ENCODE measurements at regions not wholly inside any gene's neighbourhood (a gene's known extent, or its start where the extent isn't known, plus 50 kb on each side); places are given as distances from the start of the nearest gene placed in this dataset.

GRCh38 chr14:37819155-37820015 lies 224.0 kb downstream of the TTC6 start:
- 63% methylated on average over 8 of the region's 8 CpGs for WGBS (ENCODE audit: low lambda C conversion rate)
- DNase-seq (ENCODE audit: low spot score) (peak; percentile 97), FAIRE-seq (no peak), ATAC-seq (peak; percentile 76)
- H2AFZ ChIP-seq (ENCODE audit: low read length) = no peak overlapping the region
- 0 out of 2 replicates have a peak overlapping the region, but pooled peaks have one; percentile 6 for H3K4me2 ChIP-seq (ENCODE audit: low read depth, low read length)
- ChIA-PET POLR2A (interaction anchor here (1.0 to 2.2 kb wide), 4 partner anchors 9 to 52 kb away, joined by 3 to 13 read pairs (median 4); no protein-coding TSS in a partner anchor), CTCF (ENCODE audit: low intra/inter-chr PET ratio, low total read pairs) (interaction anchor here (1.6 kb wide), 1 partner anchor 55 kb away, joined by 5 read pairs; no protein-coding TSS in a partner anchor)
- no peaks in the 10 kb centered on the region for H3K27me3 ChIP-seq (ENCODE audit: control insufficient read depth in 1 of 2, insufficient read depth in 2 of 2, low read length in 2 of 2)
- BruUV-seq (replicated peaks) = no TSS peak
- peaks cover 44% of the 10 kb centered on the region for H3K4me1 ChIP-seq (ENCODE audit: insufficient read depth, low read length)
- intact Hi-C loops (cut with micrococcal nuclease; ENCODE audit: unreplicated experiment) (loop anchor here (1.0 to 2.0 kb wide), 2 partner anchors 29 to 46 kb away; no protein-coding TSS in a partner anchor), in situ Hi-C loops (cut with HindIII; ENCODE audit: extremely low pct_ligation_motif_present, low pct_unique_long_range_greater_than_20kb) (no loop called here)
- H3K36me3 ChIP-seq (replicated peaks in 1 of 2; ENCODE audit: control insufficient read depth in 1 of 2, insufficient read depth in 2 of 2, low read length in 2 of 2) = no peaks in the 10 kb centered on the region
- H3K9ac ChIP-seq (ENCODE audit: insufficient read depth, low read depth, low read length) = peak overlapping the region; percentile 45
- H4K20me1 ChIP-seq (ENCODE audit: insufficient read depth, low read length) = no peaks in the 10 kb centered on the region
- H3K9me3 ChIP-seq (ENCODE audit: low read length) = no peaks in the 10 kb centered on the region
- no peak overlapping the region for H3K4me3 ChIP-seq (replicated peaks in 1 of 3; ENCODE audit: insufficient read depth in 1 of 3, low read depth in 2 of 3, low read length in 3 of 3)
- H3K27ac ChIP-seq (ENCODE audit: extremely low read length, insufficient read depth, low read length) = peak overlapping the region; percentile 73
- H3K79me2 ChIP-seq (ENCODE audit: insufficient read depth, low read length) = no peaks in the 10 kb centered on the region
- no peak for TF ChIP-seq RFXAP (CRISPR knock-in tag; IDR thresholded peaks at IDR 0.05; ENCODE audit: borderline replicate concordance)
- peak; percentile 84 for TF ChIP-seq NCOR1 (IDR thresholded peaks at IDR 0.05; ENCODE audit: borderline replicate concordance, low read length)
- no peak for TF ChIP-seq JUNB (CRISPR knock-in tag; IDR thresholded peaks at IDR 0.05; ENCODE audit: borderline replicate concordance)
- TF ChIP-seq ZNF883 (CRISPR knock-in tag; IDR thresholded peaks at IDR 0.05; ENCODE audit: not compliant biosample characterization) = no peak
- TF ChIP-seq TCF7L2 (IDR thresholded peaks at IDR 0.05; ENCODE audit: low read depth, low read length) = peak; percentile 29; the same call in 1 of the 2 replicates
- TF ChIP-seq, protein P1, sequence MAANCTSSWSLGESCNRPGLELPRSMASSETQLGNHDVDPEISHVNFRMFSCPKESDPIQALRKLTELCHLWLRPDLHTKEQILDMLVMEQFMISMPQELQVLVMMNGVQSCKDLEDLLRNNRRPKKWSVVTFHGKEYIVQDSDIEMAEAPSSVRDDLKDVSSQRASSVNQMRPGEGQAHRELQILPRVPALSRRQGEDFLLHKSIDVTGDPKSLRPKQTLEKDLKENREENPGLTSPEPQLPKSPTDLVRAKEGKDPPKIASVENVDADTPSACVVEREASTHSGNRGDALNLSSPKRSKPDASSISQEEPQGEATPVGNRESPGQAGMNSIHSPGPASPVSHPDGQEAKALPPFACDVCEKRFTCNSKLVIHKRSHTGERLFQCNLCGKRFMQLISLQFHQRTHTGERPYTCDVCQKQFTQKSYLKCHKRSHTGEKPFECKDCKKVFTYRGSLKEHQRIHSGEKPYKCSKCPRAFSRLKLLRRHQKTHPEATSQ (CRISPR knock-in tag; IDR thresholded peaks at IDR 0.05; ENCODE audit: borderline replicate concordance) = no peak
- TF ChIP-seq KLF16 (CRISPR knock-in tag; IDR thresholded peaks at IDR 0.05) = 0 out of 4 replicates have a peak, but pooled peaks of 1 of the 2 experiments have one; percentile 2
- peak; percentile 66; the same call in 1 of the 2 replicates for TF ChIP-seq ARID5B (CRISPR knock-in tag; IDR thresholded peaks at IDR 0.05)
- 0 out of 2 replicates have a peak, but pooled peaks have one; percentile 87 for TF ChIP-seq HDAC6 (IDR thresholded peaks at IDR 0.05; ENCODE audit: low read depth, low read length)
- no peak for TF ChIP-seq ZBTB7A (CRISPR knock-in tag; IDR thresholded peaks at IDR 0.05)
- peak; percentile 13; the same call in 1 of the 2 replicates for TF ChIP-seq MED1 (CRISPR knock-in tag; IDR thresholded peaks at IDR 0.05)
- no peak for TF ChIP-seq ZNF550 (CRISPR knock-in tag; IDR thresholded peaks at IDR 0.05; ENCODE audit: borderline replicate concordance)
- peak; percentile 86 for TF ChIP-seq RFX1 (IDR thresholded peaks at IDR 0.05)
- peak; percentile 77 for TF ChIP-seq TBX3 (IDR thresholded peaks at IDR 0.05; ENCODE audit: borderline replicate concordance)
- no peak for TF ChIP-seq SKI (IDR thresholded peaks at IDR 0.05; ENCODE audit: partially characterized antibody)
- TF ChIP-seq FOXP1 (IDR thresholded peaks at IDR 0.05) = 0 out of 2 replicates have a peak, but pooled peaks have one; percentile 69
- peak; percentile 48; the same call in 1 of the 2 replicates for TF ChIP-seq FOXP1 (CRISPR knock-in tag; IDR thresholded peaks at IDR 0.05)
